HepG2 (cell line): ENCODE measurements at regions not wholly inside any gene's neighbourhood (a gene's known extent, or its start where the extent isn't known, plus 50 kb on each side); places are given as distances from the start of the nearest gene placed in this dataset.

Experiments used
- ATAC-seq: fragments of 200-7000 bp; cut with Tn5 transposase; 3 replicates; pipeline ENCODE4 v1.9.1; 2020; ENCODE audit warnings: mild to moderate bottlenecking, moderate library complexity
- BruUV-seq: library from RNA; stranded (reverse); fragments of 400-500 nt; replicated peaks from 2 replicates; lab custom pipeline; 2021; lab: Mats Ljungman, UMichigan
- CTCF ChIA-PET: fragments of 300-600 bp; formaldehyde crosslinking; extraction: SDS; loops from one replicate; lab custom pipeline; 2021; ENCODE audit warnings: low total read pairs, inconsistent platforms, low intra/inter-chr PET ratio; lab: Yijun Ruan, JAX
- POLR2A ChIA-PET: fragments of 350-600 bp; sonication (Branson Sonifier 250); formaldehyde crosslinking; loops from one replicate; lab custom pipeline; 2020; ENCODE audit warnings: antibody characterized with exemption, inconsistent platforms; lab: Yijun Ruan, JAX
- DNase-seq: peaks from one replicate; pipeline ENCODE4 v3.0.0-alpha.2; 2015; ENCODE audit warnings: low spot score
- FAIRE-seq: peaks from 3 replicates; lab custom pipeline; 2011; peaks lifted over from hg19 to GRCh38; lab: Jason Lieb, UNC
- H2AFZ ChIP-seq: one replicate; pipeline ENCODE4 v1.6.1; 2011; ENCODE audit warnings: low read length, inconsistent platforms
- H3K27ac ChIP-seq: fragments of 300-600 bp; 3 replicates; pipeline ENCODE4 v1.8.0; 2011; ENCODE audit warnings: mixed run types, mild to moderate bottlenecking, mixed read lengths, low read length, inconsistent platforms; ENCODE audit not compliant: insufficient read depth; ENCODE audit errors: extremely low read length
- H3K27me3 ChIP-seq, 2 experiments: fragments of 200-600 bp in 1 of 2; 2 replicates in 1 of 2; 3 replicates in 1 of 2; pipeline versions ENCODE4 v1.6.0 to v1.8.0; 2011; ENCODE audit warnings: low read length in 2 of 2, mild to moderate bottlenecking in 2 of 2, moderate library complexity in 2 of 2, inconsistent platforms in 1 of 2; ENCODE audit not compliant: insufficient read depth in 2 of 2, control insufficient read depth in 1 of 2
- H3K36me3 ChIP-seq, 2 experiments: fragments of 200-600 bp in 1 of 2; replicated peaks in 1 of 2; 2 replicates in 1 of 2; 3 replicates in 1 of 2; pipeline versions ENCODE4 v1.5.1 to v1.8.0; 2011; ENCODE audit warnings: low read length in 2 of 2, inconsistent platforms in 1 of 2; ENCODE audit not compliant: insufficient read depth in 2 of 2, control insufficient read depth in 1 of 2
- H3K4me1 ChIP-seq: 2 replicates; pipeline ENCODE4 v1.5.1; 2012; ENCODE audit warnings: low read length, inconsistent platforms; ENCODE audit not compliant: insufficient read depth
- H3K4me2 ChIP-seq: 2 replicates; pipeline ENCODE4 v1.6.0; 2011; ENCODE audit warnings: low read depth, low read length, inconsistent platforms
- H3K4me3 ChIP-seq, 3 experiments: fragments of 200-600 bp in 1 of 3; sonication (generic), shearing (Covaris generic) in 1 of 3; replicated peaks in 1 of 3; 2 replicates each; pipeline ENCODE4 v1.5.1; 2011 to 2016; ENCODE audit warnings: low read length in 3 of 3, inconsistent platforms in 2 of 3, low read depth in 2 of 3, mild to moderate bottlenecking in 2 of 3, control low read depth in 1 of 3, mixed read lengths in 1 of 3; ENCODE audit not compliant: insufficient read depth in 1 of 3
- H3K79me2 ChIP-seq: one replicate; pipeline ENCODE4 v1.6.1; 2011; ENCODE audit warnings: low read length, inconsistent platforms; ENCODE audit not compliant: insufficient read depth
- H3K9ac ChIP-seq: 2 replicates; pipeline ENCODE4 v1.6.0; 2011; ENCODE audit warnings: mild to moderate bottlenecking, low read depth, low read length, inconsistent platforms; ENCODE audit not compliant: insufficient read depth
- H3K9me3 ChIP-seq: 2 replicates; pipeline ENCODE4 v1.5.1; 2012; ENCODE audit warnings: mild to moderate bottlenecking, low read length
- H4K20me1 ChIP-seq: 2 replicates; pipeline ENCODE4 v1.6.0; 2011; ENCODE audit warnings: inconsistent platforms, mild to moderate bottlenecking, low read length, moderate library complexity; ENCODE audit not compliant: insufficient read depth
- ATAD3A ChIP-seq: sonication (generic); formaldehyde crosslinking; IDR thresholded peaks from 2 replicates; pipeline ENCODE4 v1.4.0; 2020; ENCODE audit warnings: missing genetic modification reagents
- CBX2 ChIP-seq, 2 experiments: fragments of 200-600 bp in 1 of 2; sonication (generic); formaldehyde crosslinking in 1 of 2; IDR thresholded peaks; 2 replicates each; pipeline versions ENCODE4 v1.7.0 to v1.8.1; 2018 to 2022; ENCODE audit warnings: low read depth in 2 of 2, low read length in 1 of 2, mild to moderate bottlenecking in 1 of 2, missing genetic modification reagents in 1 of 2
- GATAD2A ChIP-seq: IDR thresholded peaks from 2 replicates; pipeline ENCODE4 v1.6.1; 2016
- MBNL3 ChIP-seq: fragments of 250-450 bp; sonication (Bioruptor Pico); conservative IDR thresholded peaks from 2 replicates; pipeline ENCODE4 v1.8.0; 2022; ENCODE audit warnings: mild to moderate bottlenecking, inconsistent platforms
- MXD4 ChIP-seq: IDR thresholded peaks from 2 replicates; pipeline ENCODE4 v1.6.1; 2016; ENCODE audit warnings: mild to moderate bottlenecking, missing biosample characterization, missing genetic modification reagents
- MZF1 ChIP-seq: sonication (generic); formaldehyde crosslinking; IDR thresholded peaks from 2 replicates; pipeline ENCODE4 v1.8.1; 2023; ENCODE audit warnings: mild to moderate bottlenecking, missing genetic modification reagents, borderline replicate concordance
- SP2 ChIP-seq: sonication (generic); formaldehyde crosslinking; IDR thresholded peaks from 2 replicates; pipeline ENCODE4 v1.5.1; 2020; ENCODE audit warnings: mild to moderate bottlenecking, missing genetic modification reagents
- SP4 ChIP-seq: sonication (generic); formaldehyde crosslinking; IDR thresholded peaks from 2 replicates; pipeline ENCODE4 v1.8.1; 2023; ENCODE audit warnings: mild to moderate bottlenecking, missing genetic modification reagents
- SRSF9 ChIP-seq: fragments of 200-400 bp; formaldehyde crosslinking; IDR thresholded peaks from 2 replicates; pipeline ENCODE4 v1.6.1; 2018; ENCODE audit warnings: borderline replicate concordance, mild to moderate bottlenecking, low read depth, low read length; ENCODE audit not compliant: insufficient read depth, poor library complexity, severe bottlenecking
- ZNF747 ChIP-seq: sonication (generic); formaldehyde crosslinking; IDR thresholded peaks from 2 replicates; pipeline ENCODE4 v1.8.1; 2023; ENCODE audit warnings: missing genetic modification reagents, mild to moderate bottlenecking, borderline replicate concordance
- in situ Hi-C: cut with HindIII; loops from 2 replicates; pipeline ENCODE4 v1.10.0; 2017; ENCODE audit warnings: low pct_unique_long_range_greater_than_20kb; ENCODE audit not compliant: extremely low pct_ligation_motif_present
- intact Hi-C: fragments of 100-400 bp; cut with micrococcal nuclease; formaldehyde crosslinking; loops from one replicate; pipeline ENCODE4 v1.10.0; 2022; ENCODE audit not compliant: unreplicated experiment
- TF ChIP-seq, protein P1 (sequence below): sonication (generic); formaldehyde crosslinking; IDR thresholded peaks from 2 replicates; pipeline ENCODE4 v1.4.0; 2020; ENCODE audit warnings: missing genetic modification reagents

DNA sequence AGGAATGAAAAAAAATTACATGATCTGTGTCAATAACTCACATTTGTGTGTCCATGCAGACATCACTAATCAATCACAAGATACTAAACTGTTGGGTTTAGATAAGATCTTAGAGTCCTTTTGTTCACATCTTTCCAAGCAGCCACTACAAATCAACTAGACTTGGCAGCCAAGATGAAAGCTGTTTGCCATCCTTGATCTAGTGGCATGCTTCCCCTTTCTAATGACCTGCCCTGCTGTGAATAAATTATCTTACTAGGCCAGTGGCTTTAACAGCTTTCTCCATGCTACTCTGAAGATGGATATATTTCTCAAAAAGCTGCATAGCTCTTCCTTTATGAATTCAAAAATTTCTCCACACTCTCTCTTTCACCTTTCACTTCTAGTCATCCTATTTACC, 1338.0 kb upstream of the ACVR2A start:
- no peaks in the 10 kb centered on the region for H3K79me2 ChIP-seq
- no peak overlapping the region for H3K4me3 ChIP-seq
- no peak for ATAC-seq
- no peaks in the 10 kb centered on the region for H3K27me3 ChIP-seq
- no peak for FAIRE-seq
- no peak for DNase-seq
- no TSS peak for BruUV-seq
- CTCF ChIA-PET: no interaction called here
- H2AFZ ChIP-seq: no peak overlapping the region
- H3K9ac ChIP-seq: no peak overlapping the region
- intact Hi-C loops: no loop called here
- no peak overlapping the region for H3K4me2 ChIP-seq
- H3K27ac ChIP-seq: no peak overlapping the region
- POLR2A ChIA-PET: no interaction called here
- H4K20me1 ChIP-seq: no peaks in the 10 kb centered on the region
- no peaks in the 10 kb centered on the region for H3K36me3 ChIP-seq
- no peak for TF ChIP-seq ZNF747
- no peak for TF ChIP-seq MXD4 (CRISPR knock-in tag)
- no peak for TF ChIP-seq MBNL3 (CRISPR knock-in tag)
- TF ChIP-seq SRSF9: no peak
- TF ChIP-seq, protein P1, sequence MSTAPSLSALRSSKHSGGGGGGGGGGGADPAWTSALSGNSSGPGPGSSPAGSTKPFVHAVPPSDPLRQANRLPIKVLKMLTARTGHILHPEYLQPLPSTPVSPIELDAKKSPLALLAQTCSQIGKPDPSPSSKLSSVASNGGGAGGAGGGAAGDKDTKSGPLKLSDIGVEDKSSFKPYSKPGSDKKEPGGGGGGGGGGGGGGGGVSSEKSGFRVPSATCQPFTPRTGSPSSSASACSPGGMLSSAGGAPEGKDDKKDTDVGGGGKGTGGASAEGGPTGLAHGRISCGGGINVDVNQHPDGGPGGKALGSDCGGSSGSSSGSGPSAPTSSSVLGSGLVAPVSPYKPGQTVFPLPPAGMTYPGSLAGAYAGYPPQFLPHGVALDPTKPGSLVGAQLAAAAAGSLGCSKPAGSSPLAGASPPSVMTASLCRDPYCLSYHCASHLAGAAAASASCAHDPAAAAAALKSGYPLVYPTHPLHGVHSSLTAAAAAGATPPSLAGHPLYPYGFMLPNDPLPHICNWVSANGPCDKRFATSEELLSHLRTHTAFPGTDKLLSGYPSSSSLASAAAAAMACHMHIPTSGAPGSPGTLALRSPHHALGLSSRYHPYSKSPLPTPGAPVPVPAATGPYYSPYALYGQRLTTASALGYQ (CRISPR knock-in tag): no peak
- no peak for TF ChIP-seq SP4
- no peak for TF ChIP-seq GATAD2A (CRISPR knock-in tag)
- TF ChIP-seq SP2 (CRISPR knock-in tag): no peak
- no peak for TF ChIP-seq CBX2 (IDR thresholded peaks at IDR 0.05; ENCODE audit: low read depth, low read length)
- TF ChIP-seq CBX2 (CRISPR knock-in tag; IDR thresholded peaks at IDR 0.05; ENCODE audit: low read depth): no peak
- no peak for TF ChIP-seq MZF1 (CRISPR knock-in tag)
- TF ChIP-seq ATAD3A (CRISPR knock-in tag): no peak
- TF ChIP-seq, all 625 proteins: peak for 0
- no peaks in the 10 kb centered on the region for H3K4me1 ChIP-seq
- H3K9me3 ChIP-seq: no peaks in the 10 kb centered on the region
- in situ Hi-C loops: no loop called here
